ENCODE measurements at regions not wholly inside any gene's neighbourhood (a gene's known extent, or its start where the extent isn't known, plus 50 kb on each side); places are given as distances from the start of the nearest gene placed in this dataset.
"Not testable (repeated sequence)": the region's sequence is repeated elsewhere in the genome, so short reads cannot be mapped to it uniquely, and the experiment has no call there.

- TF ChIP-seq, protein P1, sequence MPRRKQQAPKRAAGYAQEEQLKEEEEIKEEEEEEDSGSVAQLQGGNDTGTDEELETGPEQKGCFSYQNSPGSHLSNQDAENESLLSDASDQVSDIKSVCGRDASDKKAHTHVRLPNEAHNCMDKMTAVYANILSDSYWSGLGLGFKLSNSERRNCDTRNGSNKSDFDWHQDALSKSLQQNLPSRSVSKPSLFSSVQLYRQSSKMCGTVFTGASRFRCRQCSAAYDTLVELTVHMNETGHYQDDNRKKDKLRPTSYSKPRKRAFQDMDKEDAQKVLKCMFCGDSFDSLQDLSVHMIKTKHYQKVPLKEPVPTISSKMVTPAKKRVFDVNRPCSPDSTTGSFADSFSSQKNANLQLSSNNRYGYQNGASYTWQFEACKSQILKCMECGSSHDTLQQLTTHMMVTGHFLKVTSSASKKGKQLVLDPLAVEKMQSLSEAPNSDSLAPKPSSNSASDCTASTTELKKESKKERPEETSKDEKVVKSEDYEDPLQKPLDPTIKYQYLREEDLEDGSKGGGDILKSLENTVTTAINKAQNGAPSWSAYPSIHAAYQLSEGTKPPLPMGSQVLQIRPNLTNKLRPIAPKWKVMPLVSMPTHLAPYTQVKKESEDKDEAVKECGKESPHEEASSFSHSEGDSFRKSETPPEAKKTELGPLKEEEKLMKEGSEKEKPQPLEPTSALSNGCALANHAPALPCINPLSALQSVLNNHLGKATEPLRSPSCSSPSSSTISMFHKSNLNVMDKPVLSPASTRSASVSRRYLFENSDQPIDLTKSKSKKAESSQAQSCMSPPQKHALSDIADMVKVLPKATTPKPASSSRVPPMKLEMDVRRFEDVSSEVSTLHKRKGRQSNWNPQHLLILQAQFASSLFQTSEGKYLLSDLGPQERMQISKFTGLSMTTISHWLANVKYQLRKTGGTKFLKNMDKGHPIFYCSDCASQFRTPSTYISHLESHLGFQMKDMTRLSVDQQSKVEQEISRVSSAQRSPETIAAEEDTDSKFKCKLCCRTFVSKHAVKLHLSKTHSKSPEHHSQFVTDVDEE (CRISPR knock-in tag; IDR thresholded peaks at IDR 0.05), result no peak
- TF ChIP-seq, protein P2, sequence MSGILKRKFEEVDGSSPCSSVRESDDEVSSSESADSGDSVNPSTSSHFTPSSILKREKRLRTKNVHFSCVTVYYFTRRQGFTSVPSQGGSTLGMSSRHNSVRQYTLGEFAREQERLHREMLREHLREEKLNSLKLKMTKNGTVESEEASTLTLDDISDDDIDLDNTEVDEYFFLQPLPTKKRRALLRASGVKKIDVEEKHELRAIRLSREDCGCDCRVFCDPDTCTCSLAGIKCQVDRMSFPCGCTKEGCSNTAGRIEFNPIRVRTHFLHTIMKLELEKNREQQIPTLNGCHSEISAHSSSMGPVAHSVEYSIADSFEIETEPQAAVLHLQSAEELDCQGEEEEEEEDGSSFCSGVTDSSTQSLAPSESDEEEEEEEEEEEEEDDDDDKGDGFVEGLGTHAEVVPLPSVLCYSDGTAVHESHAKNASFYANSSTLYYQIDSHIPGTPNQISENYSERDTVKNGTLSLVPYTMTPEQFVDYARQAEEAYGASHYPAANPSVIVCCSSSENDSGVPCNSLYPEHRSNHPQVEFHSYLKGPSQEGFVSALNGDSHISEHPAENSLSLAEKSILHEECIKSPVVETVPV (CRISPR knock-in tag; IDR thresholded peaks at IDR 0.05), result no peak
- TF ChIP-seq, protein P3, sequence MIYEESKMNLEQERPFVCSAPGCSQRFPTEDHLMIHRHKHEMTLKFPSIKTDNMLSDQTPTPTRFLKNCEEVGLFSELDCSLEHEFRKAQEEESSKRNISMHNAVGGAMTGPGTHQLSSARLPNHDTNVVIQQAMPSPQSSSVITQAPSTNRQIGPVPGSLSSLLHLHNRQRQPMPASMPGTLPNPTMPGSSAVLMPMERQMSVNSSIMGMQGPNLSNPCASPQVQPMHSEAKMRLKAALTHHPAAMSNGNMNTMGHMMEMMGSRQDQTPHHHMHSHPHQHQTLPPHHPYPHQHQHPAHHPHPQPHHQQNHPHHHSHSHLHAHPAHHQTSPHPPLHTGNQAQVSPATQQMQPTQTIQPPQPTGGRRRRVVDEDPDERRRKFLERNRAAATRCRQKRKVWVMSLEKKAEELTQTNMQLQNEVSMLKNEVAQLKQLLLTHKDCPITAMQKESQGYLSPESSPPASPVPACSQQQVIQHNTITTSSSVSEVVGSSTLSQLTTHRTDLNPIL (CRISPR knock-in tag; IDR thresholded peaks at IDR 0.05; ENCODE audit: low read depth), result no peak
- TF ChIP-seq SNAI2 (CRISPR knock-in tag; IDR thresholded peaks at IDR 0.05) (no peak), CSDC2 (CRISPR knock-in tag; IDR thresholded peaks at IDR 0.05) (no peak), ZNF8 (CRISPR knock-in tag; IDR thresholded peaks at IDR 0.05) (no peak), RARB (CRISPR knock-in tag; IDR thresholded peaks at IDR 0.05) (no peak), ESRRG (CRISPR knock-in tag; IDR thresholded peaks at IDR 0.05) (no peak), PPARA (CRISPR knock-in tag; IDR thresholded peaks at IDR 0.05; ENCODE audit: borderline replicate concordance) (no peak), ZNF565 (CRISPR knock-in tag; conservative IDR thresholded peaks at IDR 0.05; ENCODE audit: low read depth) (no peak), ZFP3 (CRISPR knock-in tag; IDR thresholded peaks at IDR 0.05) (no peak), OSR1 (CRISPR knock-in tag; IDR thresholded peaks at IDR 0.05) (no peak), ZFP30 (CRISPR knock-in tag; IDR thresholded peaks at IDR 0.05) (no peak)
- no peak for ATAC-seq
Measured at GRCh38 chr3:177715980-177716379, 518.7 kb upstream of the TBL1XR1 start.

DNA sequence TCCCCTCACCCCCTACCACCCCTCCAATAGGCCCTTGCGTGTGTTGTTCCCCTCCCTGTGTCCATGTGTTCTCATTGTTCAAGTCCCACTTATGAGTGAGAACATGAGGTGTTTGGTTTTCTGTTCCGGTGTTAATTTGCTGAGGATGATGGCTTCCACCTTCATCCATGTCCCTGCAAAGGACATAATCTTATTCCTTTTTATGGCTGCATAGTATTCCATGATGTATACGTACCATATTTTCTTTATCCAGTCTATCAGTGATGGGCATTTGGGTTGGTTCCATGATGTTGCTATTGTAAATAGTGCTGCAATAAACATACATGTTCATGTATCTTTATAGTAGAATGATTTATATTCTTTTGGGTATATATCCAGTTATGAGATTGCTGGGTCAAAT lies 523.6 kb upstream of the TBL1XR1 start:
- TF ChIP-seq ZNF8 (CRISPR knock-in tag; IDR thresholded peaks at IDR 0.05), result peak; percentile 56; the same call in 1 of the 2 replicates
- ATAC-seq, result not testable (repeated sequence)

DNA sequence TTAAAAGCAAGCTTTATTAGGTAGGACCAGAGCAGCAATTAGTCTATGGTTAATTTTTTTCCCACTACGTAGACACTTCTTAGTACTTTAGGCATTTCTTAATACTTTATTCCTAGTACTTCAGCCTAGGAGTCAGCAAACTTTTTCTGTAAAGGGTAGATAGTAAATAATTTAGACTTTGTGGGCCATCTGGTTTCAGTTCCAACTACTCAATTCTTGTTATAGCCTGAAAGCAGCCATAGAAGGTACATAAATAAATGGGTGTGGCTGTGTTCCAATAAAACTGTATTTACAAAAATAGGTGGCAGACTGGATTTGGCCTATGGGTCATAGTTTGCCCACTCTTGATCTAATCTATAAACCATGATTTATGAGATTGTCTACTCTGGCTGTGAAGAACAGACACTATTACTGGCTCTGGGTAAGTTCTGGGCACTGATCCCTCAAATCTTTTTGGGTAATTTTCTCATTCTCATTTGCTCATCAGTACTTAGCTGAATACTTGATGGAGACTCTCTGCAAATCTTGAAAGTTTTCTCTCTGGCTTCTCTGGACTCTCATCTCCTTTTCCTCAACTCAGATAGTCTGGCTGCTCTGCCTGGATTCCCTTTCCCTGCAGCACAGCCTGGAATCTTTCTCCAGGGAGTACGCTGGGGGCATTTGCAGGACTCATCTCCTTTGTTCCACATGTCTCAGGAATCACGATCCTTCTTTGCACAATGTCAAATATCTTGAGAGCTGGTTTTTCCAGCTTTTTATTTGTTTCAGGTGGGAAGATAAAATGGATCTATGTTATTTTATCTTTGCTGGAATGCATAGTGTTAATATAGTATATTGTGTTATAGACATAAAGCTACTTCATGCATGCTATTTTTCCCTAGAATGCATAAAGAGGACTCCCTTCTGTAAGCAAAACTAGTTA lies 524.8 kb upstream of the TBL1XR1 start:
- ATAC-seq, result peak; percentile 56
- TF ChIP-seq ZFP3 (CRISPR knock-in tag; IDR thresholded peaks at IDR 0.05) (no peak), GLIS3 (CRISPR knock-in tag; IDR thresholded peaks at IDR 0.05) (no peak), CSDC2 (CRISPR knock-in tag; IDR thresholded peaks at IDR 0.05) (no peak), ISL1 (CRISPR knock-in tag; IDR thresholded peaks at IDR 0.05) (peak; percentile 33)
- TF ChIP-seq, protein P1 (CRISPR knock-in tag; IDR thresholded peaks at IDR 0.05), result no peak

GRCh38 chr3:177724020-177724638 lies 526.8 kb upstream of the TBL1XR1 start:
- no peak for ATAC-seq
- TF ChIP-seq ZFP3 (CRISPR knock-in tag; IDR thresholded peaks at IDR 0.05) (no peak), GLIS3 (CRISPR knock-in tag; IDR thresholded peaks at IDR 0.05) (no peak), CSDC2 (CRISPR knock-in tag; IDR thresholded peaks at IDR 0.05) (no peak), ESRRG (CRISPR knock-in tag; IDR thresholded peaks at IDR 0.05) (no peak)
- TF ChIP-seq, protein P3 (CRISPR knock-in tag; IDR thresholded peaks at IDR 0.05; ENCODE audit: low read depth), result no peak

Measured in SK-N-SH treated with all-trans-retinoic acid at 6 μM for 48 hours (cell line).